ENCODE measurements at regions not wholly inside any gene's neighbourhood (a gene's known extent, or its start where the extent isn't known, plus 50 kb on each side); places are given as distances from the start of the nearest gene placed in this dataset.

GRCh38 chr2:64913357-64913869 is 75.8 kb upstream of the SLC1A4 start:
- Histone ChIP-seq H3K18ac (ENCODE audit: insufficient read length, low read depth, low read length) (no peak overlapping the region), H3K23me2 (ENCODE audit: insufficient read length, low read depth, low read length, poor library complexity, severe bottlenecking) (no peaks in the 10 kb centered on the region), H4K5ac (ENCODE audit: insufficient read length, low read depth, low read length) (no peak overlapping the region), H2BK20ac (ENCODE audit: low read depth, low read length, poor library complexity, severe bottlenecking) (no peak overlapping the region), H3K27me3 (ENCODE audit: insufficient read depth, low read length) (no peaks in the 10 kb centered on the region), H3K9ac (ENCODE audit: extremely low read depth, insufficient read length, low read length) (no peak overlapping the region), H2BK5ac (ENCODE audit: insufficient read length, low read length) (no peak overlapping the region), H3K14ac (ENCODE audit: insufficient read depth, low read length) (no peak overlapping the region), H3K4ac (ENCODE audit: low read depth, low read length) (no peak overlapping the region), H3T11ph (ENCODE audit: low read length) (no peak overlapping the region), H3K4me2 (ENCODE audit: insufficient read depth, insufficient read length, low read length) (no peak overlapping the region), H3K27ac (ENCODE audit: insufficient read length, low read depth, low read length) (no peak overlapping the region), H4K8ac (replicated peaks; ENCODE audit: insufficient read length, low read depth, low read length) (no peak overlapping the region), H3K4me1 (ENCODE audit: insufficient read depth, low read length) (no peaks in the 10 kb centered on the region; the same call in 1 of the 2 replicates), H2AK5ac (ENCODE audit: insufficient read length, low read length) (no peak overlapping the region), H2BK15ac (ENCODE audit: low read depth, low read length) (no peak overlapping the region), H2BK12ac (ENCODE audit: insufficient read length, low read depth, low read length) (no peak overlapping the region), H3K23ac (ENCODE audit: insufficient read length, low read depth, low read length) (no peak overlapping the region), H3K56ac (ENCODE audit: insufficient read length, low read depth, low read length) (no peak overlapping the region), H3K79me2 (ENCODE audit: insufficient read depth, low read length) (no peaks in the 10 kb centered on the region), H4K91ac (ENCODE audit: insufficient read length, low read depth, low read length) (no peak overlapping the region), H2AFZ (ENCODE audit: low read length) (no peak overlapping the region), H3K79me1 (ENCODE audit: insufficient read depth, low read depth, low read length, poor library complexity, severe bottlenecking) (no peaks in the 10 kb centered on the region), H4K20me1 (ENCODE audit: control insufficient read depth, insufficient read depth, insufficient read length) (no peaks in the 10 kb centered on the region), H2BK120ac (ENCODE audit: low read depth, low read length, poor library complexity, severe bottlenecking) (no peak overlapping the region), H3K9me3 (ENCODE audit: control insufficient read depth, low read depth, low read length) (no peaks in the 10 kb centered on the region)
- Mint-ChIP-seq H3K4me3 (no peak overlapping the region), H3K27ac (no peak overlapping the region), H3K4me1 (peaks cover 26 to 31% of the 10 kb centered on the region in 2 experiments), H3K36me3 (ENCODE audit: insufficient read depth in 1 of 3, low read depth in 3 of 3) (no peaks in the 10 kb centered on the region), H3K9me3 (no peaks in the 10 kb centered on the region), H3K27me3 (ENCODE audit: low read depth) (no peaks in the 10 kb centered on the region; the same call in none of the 2 replicates)
- no CpG with 5 or more reads among the region's 5 CpGs for WGBS (ENCODE audit: extremely low coverage, insufficient read length, low lambda C conversion rate)
- TF ChIP-seq CTCF (conservative IDR thresholded peaks at IDR 0.05), result peak; percentile 71
- peak; percentile 86 for DNase-seq

All from H9 (cell line).